Ishikawa (cell line): ENCODE measurements at regions not wholly inside any gene's neighbourhood (a gene's known extent, or its start where the extent isn't known, plus 50 kb on each side); places are given as distances from the start of the nearest gene placed in this dataset.

Source experiments
- TEAD4 ChIP-seq: IDR thresholded peaks from 2 replicates; pipeline ENCODE4 v1.6.1; 2012
- ZBTB7A ChIP-seq: IDR thresholded peaks from 2 replicates; pipeline ENCODE4 v1.6.1; 2012; ENCODE audit warnings: low read depth

- TF ChIP-seq ZBTB7A (no peak), TEAD4 (no peak)
Observed at GRCh38 chr10:34866848-34867247, 51.8 kb upstream of the PARD3 start.
